NCI-H187 (cell line): ENCODE measurements at regions not wholly inside any gene's neighbourhood (a gene's known extent, or its start where the extent isn't known, plus 50 kb on each side); places are given as distances from the start of the nearest gene placed in this dataset.

Experiments
- DNase-seq, 2 experiments: peaks; one replicate each; lab custom pipeline; 2025; lab: John Stamatoyannopoulos, UW

DNA sequence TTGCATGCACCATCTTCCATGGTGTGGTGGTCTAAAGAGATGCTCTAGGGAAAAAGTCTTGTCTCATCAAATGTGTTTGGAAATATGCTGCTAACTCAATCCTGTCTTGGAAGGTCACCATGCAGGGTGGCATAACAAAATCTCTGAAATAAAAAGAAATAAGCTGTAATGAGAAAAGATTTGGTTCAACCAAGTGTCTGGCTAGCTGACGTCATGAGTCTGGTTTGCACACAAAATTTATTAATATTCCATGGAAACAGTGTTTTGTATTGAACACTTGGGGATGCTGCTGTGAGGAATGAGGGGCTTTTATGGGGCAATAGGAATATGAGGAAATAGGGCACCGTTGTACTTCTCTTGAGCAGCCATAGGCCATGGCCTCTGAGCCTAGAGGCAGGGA, 575.7 kb upstream of the CDH5 start:
- DNase-seq: no peak

DNA sequence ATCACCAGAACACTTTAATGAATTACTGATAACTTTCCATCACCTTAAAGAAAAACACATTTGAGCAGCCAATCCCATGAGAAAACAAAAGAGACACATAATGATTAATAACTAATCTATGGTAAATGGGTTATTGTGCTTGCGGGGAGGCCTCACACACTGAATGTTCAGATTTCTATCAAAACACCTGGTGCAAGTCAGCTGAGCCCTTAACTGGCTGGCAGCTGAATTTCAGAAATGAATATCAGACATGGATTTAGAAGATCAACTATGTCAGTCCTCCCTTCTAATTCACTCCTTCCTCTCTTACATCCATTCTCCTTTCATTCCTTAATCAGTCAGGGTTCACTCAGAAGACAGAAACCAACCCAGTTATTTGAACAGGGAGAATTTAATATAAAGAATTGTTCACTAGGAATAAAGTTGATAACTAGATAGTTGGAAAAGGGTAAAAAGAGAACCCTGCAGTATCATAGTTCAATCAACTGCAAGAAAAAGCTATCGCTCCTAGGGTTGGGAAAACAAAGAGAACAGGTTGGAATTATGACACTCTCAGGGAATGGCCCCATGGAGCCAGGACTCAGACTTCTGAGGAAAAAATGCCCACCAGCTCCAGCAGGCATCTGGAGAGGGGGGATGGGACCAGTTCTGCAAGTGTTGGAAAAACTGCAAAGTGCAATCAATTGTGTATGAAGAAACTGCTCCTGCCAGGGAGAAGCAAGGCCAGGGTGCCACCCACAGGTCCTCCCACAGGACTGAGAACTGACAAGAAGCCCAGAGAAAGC, 577.1 kb upstream of the CDH5 start:
- DNase-seq: no peak

GRCh38 chr16:65788434-65789140, 577.9 kb upstream of the CDH5 start:
- DNase-seq: no peak

- no peak for DNase-seq
Measured at GRCh38 chr16:65787921-65788320, 578.6 kb upstream of the CDH5 start.

- DNase-seq: no peak
Measured at GRCh38 chr16:65786916-65787315, 579.6 kb upstream of the CDH5 start.

- DNase-seq: no peak
Measured at GRCh38 chr16:65783709-65784474, 582.6 kb upstream of the CDH5 start.

DNA sequence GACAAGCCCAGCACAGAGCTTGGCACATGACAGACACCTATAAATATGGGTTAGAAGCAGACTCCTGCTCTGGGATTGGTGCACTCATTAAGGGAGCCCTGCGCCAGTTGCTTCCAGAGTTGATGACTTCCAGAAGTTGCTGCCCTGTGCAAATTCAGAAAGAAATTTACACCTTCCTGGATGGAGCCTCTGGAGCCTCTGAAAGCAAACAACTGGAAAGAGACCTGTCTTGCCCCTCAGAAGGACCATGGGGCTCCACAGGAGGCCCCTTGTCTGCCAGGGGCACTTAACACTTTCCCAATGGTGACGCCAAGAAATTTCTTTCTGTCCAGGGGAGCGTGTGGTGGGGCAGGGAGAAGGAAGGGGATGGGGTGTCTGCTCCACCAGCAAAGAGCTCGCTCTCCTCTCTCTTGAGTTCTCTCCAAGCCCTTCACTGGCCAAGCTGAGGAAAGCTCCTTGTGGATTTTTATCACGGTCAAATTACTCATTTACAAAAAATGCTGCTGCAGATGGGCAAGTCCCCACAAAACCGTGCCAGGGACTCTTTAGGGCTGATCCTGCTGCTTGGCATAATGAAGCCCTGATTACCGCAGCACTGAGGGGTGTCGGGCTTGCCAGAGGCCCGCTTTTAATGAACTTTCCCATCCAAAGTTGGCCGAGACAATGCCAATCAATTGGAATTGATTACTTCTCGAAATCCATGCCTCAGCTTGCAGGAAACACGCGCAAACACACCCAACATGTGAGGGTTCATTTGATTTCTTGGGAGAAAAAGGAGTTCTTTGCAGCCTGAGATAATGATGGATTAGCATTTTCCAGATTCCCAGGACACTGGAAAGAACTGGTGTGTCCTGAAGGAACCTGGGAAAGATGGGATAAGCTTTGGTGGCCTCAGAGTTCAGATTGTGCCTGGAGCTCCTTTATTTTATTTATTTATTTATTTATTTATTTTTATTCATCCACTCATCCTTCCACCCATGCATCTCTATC, 583.6 kb upstream of the CDH5 start:
- no peak for DNase-seq

DNA sequence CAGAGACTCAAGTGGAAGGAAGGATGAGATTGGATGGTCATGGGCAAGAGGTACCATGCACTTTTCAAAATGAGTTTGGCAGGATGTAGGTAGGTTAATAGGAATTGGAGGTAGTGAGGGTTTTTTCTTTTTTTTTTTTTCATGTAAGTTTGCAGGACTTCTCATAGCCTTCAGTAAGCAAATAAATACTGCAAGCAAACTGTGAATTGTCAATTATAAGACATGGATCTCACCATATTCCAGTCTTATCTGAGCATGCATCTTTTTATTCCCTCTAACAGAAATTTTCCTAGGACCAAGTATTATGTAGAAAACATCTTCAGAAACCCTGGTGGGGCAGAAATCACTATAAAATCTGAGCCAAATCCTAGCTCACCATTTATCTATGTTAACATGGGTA, 584.6 kb upstream of the CDH5 start:
- DNase-seq: no peak

DNA sequence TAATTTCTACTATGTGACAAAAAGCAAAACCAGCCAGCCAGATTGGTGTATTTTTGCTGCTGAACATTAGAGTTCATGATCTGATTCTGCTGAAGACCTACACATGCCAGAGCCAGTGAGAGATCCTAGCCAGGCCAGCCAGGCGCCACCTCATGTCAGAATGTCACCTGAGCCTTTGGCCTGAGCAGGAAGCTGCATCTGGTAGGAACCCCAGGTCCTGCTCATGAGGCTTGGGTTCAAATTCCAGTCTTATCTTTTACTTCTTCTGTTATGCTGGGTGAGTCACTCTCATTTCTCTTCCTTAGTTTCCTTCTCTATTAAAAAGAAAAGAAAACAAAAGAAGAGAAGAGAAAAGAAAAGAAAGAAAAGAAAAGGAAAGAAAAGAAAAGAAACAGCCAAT, 585.1 kb upstream of the CDH5 start:
- DNase-seq: no peak

DNA sequence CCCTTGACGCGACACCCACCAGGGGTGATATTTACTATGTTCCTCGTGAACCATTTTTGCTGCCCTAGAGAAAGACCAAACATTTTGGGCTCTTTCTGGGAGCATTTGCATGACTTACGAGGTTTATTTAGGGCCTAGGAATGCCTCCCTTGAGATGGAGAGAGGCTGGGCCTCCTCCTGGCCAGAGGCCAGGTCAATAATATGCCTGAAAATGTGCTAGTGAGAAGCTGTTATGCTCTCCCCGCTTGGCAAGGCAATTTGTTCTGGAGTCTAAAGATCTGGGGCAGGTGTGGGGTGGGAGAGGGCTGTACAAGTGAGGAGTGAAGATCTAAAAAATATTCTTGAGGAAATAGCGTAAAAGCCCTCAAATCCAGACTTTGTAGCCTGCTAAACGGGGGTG, 587.3 kb upstream of the CDH5 start:
- DNase-seq: no peak

- DNase-seq: no peak
Measured at GRCh38 chr16:65776639-65777183, 589.8 kb upstream of the CDH5 start.

- DNase-seq: no peak
Measured at GRCh38 chr16:65775829-65776228, 590.7 kb upstream of the CDH5 start.

- DNase-seq: no peak
Measured at GRCh38 chr16:65774350-65774749, 592.1 kb upstream of the CDH5 start.

DNA sequence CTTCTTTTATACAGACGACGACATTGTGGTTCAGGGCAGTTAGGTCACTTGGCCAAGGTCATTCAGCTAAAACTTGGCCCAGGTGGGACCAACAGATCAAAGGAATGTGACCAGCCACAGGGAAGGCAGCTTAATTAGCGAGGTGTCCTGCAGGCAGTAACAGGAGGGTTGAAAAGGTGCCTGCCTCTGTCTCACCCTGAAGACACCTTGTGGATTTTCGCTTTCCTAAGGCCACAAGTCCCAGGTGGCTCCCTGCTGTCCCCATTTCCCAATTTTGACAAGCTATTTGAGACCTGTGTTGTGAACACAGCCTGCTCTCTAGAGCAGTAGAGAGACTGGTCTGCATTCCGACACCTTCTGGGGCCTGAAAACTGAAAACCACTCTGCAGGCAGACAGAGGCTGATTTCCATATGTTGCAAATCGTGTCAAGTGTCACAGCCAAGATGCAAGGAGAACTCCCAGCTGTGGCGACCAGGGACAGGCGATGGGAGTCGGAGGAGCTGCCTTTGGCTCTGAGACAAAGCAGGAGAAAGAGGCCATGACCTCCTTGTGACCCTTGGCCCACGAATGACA, 593.1 kb upstream of the CDH5 start:
- no peak for DNase-seq

DNA sequence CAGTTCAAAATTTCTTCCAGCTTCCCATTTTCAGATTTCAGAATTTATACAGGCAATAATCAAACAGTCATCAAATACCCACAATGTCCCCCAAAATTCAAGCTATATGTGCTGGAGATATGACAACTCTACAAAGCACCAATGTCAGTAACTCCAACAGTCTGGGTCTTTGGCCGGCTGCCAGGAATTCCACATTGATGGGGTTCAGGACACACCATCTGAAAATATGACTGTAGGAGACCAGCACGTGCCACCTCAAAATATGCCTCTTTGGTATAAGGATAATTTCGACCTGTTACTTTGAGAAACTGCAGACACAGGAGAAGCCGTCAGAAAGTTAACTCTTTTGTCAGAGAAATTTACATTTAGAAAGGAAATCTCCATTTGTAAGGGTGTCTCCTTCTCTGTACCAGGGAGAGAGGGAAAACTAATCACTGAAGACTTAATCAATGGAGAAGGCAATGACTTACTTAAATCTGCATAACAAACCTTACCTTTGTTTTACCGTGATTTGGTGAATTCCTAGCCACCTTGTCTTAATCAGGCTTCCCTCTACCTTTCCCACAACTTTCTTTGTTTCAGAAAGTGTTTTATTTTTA, 594.3 kb upstream of the CDH5 start:
- DNase-seq: no peak

DNA sequence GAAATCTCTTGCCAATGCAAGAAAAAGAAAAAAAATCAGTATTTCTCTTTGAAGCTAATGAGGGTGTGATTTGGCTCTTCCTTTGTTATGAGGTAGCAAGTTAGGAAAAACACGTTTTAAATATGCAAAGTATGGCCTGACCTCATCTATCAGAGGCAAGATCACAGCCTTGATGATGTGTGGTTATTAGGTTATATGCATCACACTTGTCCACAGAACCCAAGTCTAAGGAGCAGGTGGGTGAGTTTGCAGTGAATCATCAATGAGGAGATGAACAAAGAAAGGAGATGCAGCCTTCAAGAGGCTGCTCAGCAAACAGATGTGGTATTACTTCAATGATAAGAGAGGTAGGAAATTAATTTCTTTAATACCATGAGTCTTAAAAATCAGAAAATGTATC, 594.8 kb upstream of the CDH5 start:
- DNase-seq: no peak

GRCh38 chr16:65770752-65771151, 595.7 kb upstream of the CDH5 start:
- no peak for DNase-seq

- no peak for DNase-seq
Measured at GRCh38 chr16:65769776-65770438, 596.6 kb upstream of the CDH5 start.

DNA sequence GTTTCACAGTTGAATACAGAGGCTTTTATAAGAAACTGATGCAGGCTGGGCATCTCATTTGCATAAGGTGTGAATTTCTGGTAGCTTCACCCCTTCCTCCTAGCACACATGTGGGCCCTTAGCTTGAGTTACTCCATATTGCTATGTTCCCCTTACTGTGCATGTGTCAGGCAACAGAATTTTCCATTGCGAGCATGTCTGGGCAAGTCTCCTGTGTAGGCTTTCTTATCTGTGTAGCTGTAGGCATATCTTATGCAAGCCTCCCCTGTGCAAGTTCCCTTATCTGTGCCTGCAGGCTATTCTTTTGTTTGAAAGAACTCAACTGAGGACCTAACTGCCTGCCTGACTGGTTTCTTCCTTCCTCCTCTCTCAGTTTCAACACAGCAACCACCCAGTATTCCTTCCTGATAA, 597.4 kb upstream of the CDH5 start:
- no peak for DNase-seq

GRCh38 chr16:65767125-65767524, 599.4 kb upstream of the CDH5 start:
- no peak for DNase-seq
